ENCODE measurements at regions not wholly inside any gene's neighbourhood (a gene's known extent, or its start where the extent isn't known, plus 50 kb on each side); places are given as distances from the start of the nearest gene placed in this dataset.
"Not testable (repeated sequence)": the region's sequence is repeated elsewhere in the genome, so short reads cannot be mapped to it uniquely, and the experiment has no call there.

GRCh38 chr2:113828049-113828742, 61.7 kb upstream of the ACTR3 start:
- no peak overlapping the region for H3K27ac ChIP-seq
- TF ChIP-seq, protein P1, sequence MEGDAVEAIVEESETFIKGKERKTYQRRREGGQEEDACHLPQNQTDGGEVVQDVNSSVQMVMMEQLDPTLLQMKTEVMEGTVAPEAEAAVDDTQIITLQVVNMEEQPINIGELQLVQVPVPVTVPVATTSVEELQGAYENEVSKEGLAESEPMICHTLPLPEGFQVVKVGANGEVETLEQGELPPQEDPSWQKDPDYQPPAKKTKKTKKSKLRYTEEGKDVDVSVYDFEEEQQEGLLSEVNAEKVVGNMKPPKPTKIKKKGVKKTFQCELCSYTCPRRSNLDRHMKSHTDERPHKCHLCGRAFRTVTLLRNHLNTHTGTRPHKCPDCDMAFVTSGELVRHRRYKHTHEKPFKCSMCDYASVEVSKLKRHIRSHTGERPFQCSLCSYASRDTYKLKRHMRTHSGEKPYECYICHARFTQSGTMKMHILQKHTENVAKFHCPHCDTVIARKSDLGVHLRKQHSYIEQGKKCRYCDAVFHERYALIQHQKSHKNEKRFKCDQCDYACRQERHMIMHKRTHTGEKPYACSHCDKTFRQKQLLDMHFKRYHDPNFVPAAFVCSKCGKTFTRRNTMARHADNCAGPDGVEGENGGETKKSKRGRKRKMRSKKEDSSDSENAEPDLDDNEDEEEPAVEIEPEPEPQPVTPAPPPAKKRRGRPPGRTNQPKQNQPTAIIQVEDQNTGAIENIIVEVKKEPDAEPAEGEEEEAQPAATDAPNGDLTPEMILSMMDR (IDR thresholded peaks at IDR 0.05) = no peak
- no peak for TF ChIP-seq ZFX (IDR thresholded peaks at IDR 0.05; ENCODE audit: borderline replicate concordance)

GRCh38 chr2:113827426-113827825, 62.5 kb upstream of the ACTR3 start:
- H3K27ac ChIP-seq = no peak overlapping the region
- TF ChIP-seq, protein P1 (IDR thresholded peaks at IDR 0.05) = no peak
- no peak for TF ChIP-seq ZFX (IDR thresholded peaks at IDR 0.05; ENCODE audit: borderline replicate concordance)

GRCh38 chr2:113826346-113827285, 63.3 kb upstream of the ACTR3 start:
- no peak overlapping the region for H3K27ac ChIP-seq

DNA sequence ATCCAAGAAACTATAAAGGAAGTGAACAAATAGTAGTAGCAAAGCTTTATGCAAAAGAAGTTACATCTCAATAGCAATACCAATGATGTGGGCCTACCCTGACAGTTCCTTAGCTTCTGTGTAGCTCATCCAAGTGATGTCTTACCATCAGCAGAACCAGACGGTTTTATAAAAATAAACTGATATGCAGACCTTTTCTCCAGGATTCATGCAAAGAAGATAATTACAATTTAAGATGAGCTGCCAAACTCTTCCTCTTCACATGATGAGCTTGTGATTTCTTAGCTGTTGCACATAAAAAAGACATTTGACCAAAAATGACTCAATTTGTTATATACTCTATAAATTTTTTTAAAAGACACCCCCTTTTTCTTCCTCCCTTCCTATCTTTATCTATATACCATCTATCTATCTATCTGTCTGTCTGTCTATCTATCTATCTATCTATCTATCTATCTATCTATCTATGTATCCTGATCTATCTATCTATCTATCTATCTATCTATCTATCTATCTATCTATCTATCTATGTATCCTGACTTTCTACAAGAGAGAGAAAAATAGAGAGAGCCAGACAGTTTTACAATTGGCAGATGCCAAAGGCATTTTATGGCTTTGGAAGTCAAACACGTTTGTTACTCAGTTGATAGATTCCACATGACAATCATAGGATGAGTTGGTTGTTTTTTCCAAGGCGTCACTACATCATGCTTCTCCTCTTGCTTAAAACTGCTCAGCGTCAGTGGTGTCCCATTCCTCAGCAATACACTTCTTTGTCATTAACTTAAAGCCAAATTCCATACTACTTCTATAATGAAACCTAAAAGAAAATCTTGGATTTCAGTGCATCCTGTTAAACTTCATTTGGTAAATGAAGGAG, 65.9 kb upstream of the ACTR3 start:
- TF ChIP-seq, protein P1 (IDR thresholded peaks at IDR 0.05) = no peak
- no peak for TF ChIP-seq ZFX (IDR thresholded peaks at IDR 0.05; ENCODE audit: borderline replicate concordance)
- H3K27ac ChIP-seq = no peak overlapping the region

More at GRCh38 chr2:113826346-113827285, 63.3 kb upstream of the ACTR3 start:
- TF ChIP-seq ZFX (IDR thresholded peaks at IDR 0.05; ENCODE audit: borderline replicate concordance) = no peak
- TF ChIP-seq, protein P1 (IDR thresholded peaks at IDR 0.05) = no peak

DNA sequence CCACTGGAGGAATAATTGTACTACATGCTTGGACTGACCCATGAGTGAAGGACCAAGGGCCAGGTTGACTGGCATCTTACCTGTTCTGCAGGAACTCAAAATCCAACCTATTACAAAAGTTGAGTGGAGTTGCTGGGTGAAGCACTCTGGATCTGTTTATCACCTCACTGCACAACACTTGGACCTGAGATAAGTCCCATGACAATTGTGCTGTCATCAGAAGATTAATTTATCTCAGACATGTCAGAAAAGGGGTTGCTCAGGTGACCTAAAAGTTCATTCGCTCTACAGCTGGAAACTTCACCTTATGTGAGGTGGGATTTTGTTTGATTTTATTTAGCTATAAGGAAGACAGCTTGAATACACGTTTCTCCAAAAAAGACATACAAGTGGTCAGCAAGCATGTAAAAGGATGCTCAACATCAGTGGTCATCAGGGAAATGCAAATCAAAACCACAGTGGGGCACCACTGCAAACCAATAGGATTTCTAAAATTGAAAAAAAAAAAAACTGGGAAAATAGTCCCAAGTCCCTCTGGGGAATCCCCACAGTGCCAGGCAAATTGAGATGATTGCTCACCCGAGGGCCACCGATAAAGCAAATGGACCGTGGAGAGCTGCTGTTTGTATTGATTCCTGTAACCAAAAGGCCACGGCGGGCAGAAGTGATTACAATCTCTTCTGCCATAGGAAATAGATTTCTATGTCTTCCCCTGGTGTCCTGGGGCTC, 65.8 kb upstream of the SLC35F5 start:
- no peak for TF ChIP-seq ZFX (IDR thresholded peaks at IDR 0.05; ENCODE audit: borderline replicate concordance)
- TF ChIP-seq, protein P1 (IDR thresholded peaks at IDR 0.05) = no peak
- no peak overlapping the region for H3K27ac ChIP-seq

GRCh38 chr2:113818382-113818951, 62.0 kb upstream of the SLC35F5 start:
- TF ChIP-seq, protein P1 (IDR thresholded peaks at IDR 0.05) = no peak
- TF ChIP-seq ZFX (IDR thresholded peaks at IDR 0.05; ENCODE audit: borderline replicate concordance) = no peak
- H3K27ac ChIP-seq = no peak overlapping the region

DNA sequence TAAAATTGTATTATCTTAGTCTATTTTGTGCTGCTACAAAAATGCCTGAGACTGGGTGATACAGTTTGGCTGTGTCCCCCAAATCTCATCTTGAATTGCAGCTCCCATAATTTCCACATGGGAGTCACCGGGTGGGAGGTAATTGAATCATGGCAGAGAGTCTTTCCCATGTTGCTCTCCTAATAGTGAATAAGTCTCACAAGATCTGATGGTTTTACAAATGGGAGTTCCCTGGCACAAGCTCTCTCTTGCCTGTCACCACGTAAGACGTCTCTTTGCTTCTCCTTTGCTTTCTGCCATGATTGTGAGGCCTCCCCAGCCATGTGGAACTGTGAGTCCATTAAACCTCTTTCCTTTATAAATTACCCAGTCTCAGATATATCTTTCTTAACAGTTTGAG, 57.0 kb upstream of the SLC35F5 start:
- not testable (repeated sequence) for H3K27ac ChIP-seq
